ENCODE measurements at regions not wholly inside any gene's neighbourhood (a gene's known extent, or its start where the extent isn't known, plus 50 kb on each side); places are given as distances from the start of the nearest gene placed in this dataset.
A peak's percentile ranks its signal among the peaks of the same experiment; 100 is the strongest.

DNA sequence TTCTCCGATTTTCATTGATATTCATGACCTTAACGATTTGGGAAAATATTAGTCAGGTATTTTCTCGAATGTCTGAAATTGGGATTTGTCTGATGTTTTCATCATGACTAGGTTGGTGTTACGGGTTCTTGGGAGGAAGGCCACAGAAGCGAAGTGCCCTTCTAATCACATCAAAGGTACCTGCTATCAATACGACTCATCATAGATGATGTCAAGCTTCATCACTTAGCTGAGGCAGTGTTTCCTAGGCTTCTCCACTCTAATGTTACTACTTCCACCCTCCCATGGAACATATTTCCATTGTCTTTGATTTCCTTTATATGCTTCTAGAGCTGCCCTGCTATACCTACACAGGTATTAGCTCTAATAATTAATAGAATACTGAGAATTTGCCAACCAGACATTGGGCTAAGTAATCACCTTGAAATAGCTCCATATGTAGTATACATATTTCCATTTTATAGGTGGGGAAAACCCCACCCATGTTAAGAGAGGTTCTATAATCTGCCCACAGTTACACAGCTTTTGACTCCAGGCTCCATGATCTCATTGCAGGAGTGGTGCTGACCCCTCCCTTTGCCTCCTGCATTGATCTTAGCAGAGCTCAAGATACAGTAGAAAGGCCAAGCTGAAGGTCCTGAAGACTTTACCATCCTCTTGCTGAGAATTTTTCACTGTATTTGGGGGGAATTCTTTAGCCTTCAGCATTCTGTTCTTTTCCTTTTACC, 238.6 kb upstream of the ADAMTSL1 start:
- DNase-seq: no peak

GRCh38 chr9:18236336-18236735, 237.6 kb upstream of the ADAMTSL1 start:
- no peak for DNase-seq

DNA sequence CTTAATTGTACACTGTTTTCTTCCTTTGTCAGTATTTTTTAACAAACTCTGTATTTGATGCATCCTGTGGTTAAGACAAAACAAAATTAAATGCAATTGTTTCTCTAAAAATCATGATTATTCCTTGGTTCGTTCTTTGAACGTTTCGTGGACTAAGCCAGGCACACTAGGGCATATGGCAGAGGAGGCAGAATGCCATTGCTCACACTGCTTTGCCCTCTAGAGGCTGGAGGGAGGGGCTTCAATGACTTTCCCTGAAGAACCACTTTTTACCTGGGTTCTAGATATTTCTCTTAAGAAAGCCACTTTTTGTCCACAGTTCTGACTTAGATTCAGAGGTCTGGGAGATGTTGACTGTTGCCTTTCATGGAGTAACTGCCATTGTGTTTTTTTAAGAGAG, 236.2 kb upstream of the ADAMTSL1 start:
- no peak for DNase-seq

GRCh38 chr9:18238254-18238653, 235.7 kb upstream of the ADAMTSL1 start:
- no peak for DNase-seq

DNA sequence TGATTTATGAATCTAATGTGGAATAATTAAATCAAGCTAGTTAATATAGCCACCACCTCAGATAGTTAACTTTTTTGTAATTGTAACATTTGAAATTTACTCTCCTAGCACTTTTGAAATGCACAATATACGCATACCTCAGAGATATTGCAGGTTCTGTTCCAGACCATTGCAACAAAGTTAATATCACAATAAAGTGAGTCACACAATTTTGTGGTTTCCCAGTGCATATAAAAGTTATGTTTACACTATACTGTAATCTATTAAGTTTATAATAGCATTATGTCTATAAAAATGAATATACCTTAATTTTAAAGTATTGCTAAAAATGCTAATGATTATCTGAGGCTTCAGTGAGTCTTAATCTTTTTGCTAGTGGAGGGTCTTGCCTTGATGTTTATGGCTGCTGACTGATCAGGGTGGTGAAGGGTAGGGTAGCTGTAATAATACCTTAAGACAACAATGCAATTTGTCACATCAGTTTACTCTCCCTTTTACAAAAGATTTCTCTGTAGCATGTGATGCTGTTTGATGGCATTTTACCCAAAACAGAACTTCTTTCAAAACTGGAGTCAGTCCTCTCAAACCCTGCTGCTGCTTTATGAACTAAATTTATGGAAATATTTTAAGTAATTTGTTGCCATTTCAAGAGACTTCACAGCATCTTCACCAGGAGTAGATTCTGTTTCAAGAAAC, 235.1 kb upstream of the ADAMTSL1 start:
- DNase-seq: no peak

DNA sequence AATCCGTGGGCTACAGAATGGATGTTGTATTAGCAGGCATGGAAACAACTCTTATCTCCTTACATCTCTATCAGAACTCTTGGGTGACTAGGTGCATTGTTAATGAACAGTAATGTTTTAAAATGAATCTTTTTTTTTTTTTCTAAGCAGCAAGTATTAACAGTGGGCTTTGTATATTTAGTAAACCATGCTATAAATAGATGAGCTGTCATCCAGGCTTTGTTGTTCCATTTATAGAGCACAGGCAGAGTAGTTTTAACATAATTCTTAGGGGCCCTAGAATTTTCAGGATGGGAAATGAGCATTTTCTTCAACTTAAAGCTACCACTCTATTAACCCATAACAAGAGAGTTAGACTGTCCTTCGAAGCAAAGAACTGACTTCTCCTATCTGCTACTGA, 233.7 kb upstream of the ADAMTSL1 start:
- DNase-seq: no peak

DNA sequence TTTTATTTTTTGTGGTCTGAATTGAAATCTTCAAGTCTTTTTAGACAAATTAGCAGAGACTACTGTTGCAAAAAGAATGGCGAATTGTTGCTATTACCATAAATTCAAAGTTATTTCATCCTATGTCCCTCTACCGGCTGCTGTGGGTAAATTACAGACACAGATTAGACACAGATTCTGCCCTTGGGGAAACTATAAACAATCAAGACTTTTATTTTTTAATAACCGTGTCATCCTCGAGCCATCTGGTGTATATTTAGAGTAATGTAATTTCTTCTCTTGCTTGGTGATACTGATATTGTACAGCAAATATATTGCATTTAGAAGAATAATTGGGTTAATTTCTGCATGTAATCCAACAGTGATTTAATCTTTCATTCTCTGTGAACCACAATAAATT, 228.0 kb upstream of the ADAMTSL1 start:
- no peak for DNase-seq

GRCh38 chr9:18250053-18250452, 223.9 kb upstream of the ADAMTSL1 start:
- DNase-seq: no peak

- DNase-seq: no peak
These were observed 220.0 kb upstream of the ADAMTSL1 start for GRCh38 chr9:18253950-18254349.

DNA sequence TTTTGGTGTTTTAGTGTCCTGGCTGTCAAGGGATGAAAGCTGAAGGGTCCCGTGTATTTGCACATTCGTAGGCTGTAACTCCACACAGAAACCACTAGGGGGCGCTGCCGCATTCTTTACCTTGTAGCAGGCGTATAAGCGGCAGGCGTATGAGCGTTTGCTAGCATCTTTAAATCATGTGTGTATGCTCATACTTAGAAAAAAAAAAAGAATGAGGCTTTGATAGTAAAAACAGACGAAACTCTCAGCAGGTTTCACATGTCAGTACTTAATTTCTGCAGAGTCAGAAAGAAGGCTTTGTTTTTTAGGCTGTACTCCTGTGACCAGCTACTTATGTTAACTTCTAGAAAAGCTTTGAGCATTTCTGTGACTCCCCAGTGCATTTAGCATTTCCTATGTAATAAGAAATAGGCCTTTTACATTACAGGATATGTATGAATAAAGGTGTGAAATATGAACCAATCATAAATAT, 218.8 kb upstream of the ADAMTSL1 start:
- DNase-seq: peak; percentile 90

DNA sequence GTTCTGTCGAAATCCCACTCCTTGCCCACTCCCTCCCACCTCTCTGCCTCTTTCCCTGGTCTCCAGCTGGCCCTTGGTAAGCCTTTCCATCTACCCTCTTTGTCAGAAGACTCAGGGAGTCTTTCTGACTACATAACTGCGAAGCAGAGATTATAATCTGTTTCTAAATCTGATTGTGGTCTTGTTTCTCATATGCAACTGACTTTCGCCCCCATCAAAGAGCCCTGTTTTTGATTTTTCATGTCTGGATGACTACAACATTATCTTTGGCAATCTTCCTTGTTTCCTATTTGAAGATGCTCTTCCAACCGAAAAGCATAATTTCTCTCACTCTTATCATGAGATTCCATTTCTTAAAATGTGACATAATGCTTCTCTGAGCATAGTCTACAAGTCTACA, 218.2 kb upstream of the ADAMTSL1 start:
- DNase-seq: no peak

DNA sequence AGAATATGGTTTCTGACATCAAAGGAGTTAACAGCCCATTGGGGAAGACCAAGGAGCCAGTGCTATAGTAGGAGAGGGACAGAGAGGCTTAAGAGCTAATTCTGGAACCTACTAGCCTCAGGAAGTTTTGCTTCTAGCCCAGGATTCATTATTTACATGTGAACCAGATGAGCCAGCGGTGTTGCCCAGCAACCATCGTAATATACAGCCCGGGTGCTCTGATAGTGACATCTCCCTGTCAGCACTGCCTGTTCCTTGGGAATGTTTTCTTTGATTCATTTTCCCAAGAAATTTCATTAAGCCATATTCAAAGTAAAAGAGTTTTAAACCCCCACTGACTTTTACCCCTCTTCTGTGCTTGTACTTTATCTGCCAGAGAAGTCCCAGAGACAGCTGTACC, 217.4 kb upstream of the ADAMTSL1 start:
- no peak for DNase-seq

- DNase-seq: no peak
These were observed 213.4 kb upstream of the ADAMTSL1 start for GRCh38 chr9:18260521-18260920.

DNA sequence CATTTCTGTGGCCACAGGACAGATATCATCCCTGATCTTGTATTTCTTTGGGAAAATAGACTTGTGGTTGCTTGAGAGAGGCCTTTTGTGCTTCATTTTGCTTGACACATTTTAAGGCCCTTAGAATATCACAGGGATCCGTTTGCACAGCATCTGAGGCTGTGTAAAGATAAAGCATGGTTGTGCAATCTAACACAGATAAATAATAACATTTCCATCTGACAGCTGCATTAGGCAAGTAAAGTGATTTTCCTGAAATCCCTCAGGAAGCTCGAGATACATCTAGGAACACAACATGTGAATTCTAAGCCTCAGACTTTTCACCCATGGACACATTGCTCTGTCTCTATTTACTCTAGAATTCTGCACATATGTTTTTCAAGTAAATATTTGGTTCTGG, 212.8 kb upstream of the ADAMTSL1 start:
- DNase-seq: no peak

DNA sequence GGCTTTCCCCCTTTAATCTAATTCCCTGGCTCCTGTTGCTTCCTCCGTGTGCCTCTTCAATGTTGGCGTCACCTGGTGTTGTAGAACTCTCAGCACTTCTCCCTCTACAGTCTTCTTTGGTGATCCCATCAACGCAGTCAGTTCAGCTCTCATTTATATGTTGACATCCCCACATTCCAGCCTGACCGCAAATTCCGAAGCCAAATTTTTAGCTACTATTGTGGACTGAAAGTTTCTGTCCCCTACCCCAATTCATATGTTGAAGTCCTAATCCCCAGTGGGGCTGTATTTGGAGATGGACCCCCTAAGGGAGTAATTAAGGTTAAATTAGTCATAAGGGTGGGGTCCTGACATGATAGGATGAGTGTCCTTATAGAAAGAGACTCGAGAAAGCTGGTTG, 210.6 kb upstream of the ADAMTSL1 start:
- no peak for DNase-seq

GRCh38 chr9:18268381-18268780, 205.6 kb upstream of the ADAMTSL1 start:
- DNase-seq: no peak

GRCh38 chr9:18269561-18269960, 204.4 kb upstream of the ADAMTSL1 start:
- DNase-seq: no peak

DNA sequence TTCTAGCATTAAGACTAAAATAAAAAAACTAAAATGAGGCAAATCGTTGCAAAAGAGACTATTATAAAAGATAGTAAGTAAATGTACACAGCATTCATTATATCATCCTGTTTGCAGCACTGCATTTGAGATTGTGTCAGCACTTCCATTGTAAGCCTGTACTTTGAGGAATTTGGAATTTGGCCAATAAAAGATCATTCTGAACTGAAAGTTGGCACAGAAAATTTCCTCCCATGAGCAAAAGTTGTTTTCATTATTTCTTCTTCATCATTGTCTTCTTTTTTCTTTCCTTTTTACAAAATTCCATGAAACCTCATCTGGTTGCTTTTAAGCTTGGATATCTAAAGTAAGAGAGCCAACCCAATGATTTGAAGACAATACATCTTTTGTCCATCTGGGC, 199.3 kb upstream of the ADAMTSL1 start:
- DNase-seq: no peak

DNA sequence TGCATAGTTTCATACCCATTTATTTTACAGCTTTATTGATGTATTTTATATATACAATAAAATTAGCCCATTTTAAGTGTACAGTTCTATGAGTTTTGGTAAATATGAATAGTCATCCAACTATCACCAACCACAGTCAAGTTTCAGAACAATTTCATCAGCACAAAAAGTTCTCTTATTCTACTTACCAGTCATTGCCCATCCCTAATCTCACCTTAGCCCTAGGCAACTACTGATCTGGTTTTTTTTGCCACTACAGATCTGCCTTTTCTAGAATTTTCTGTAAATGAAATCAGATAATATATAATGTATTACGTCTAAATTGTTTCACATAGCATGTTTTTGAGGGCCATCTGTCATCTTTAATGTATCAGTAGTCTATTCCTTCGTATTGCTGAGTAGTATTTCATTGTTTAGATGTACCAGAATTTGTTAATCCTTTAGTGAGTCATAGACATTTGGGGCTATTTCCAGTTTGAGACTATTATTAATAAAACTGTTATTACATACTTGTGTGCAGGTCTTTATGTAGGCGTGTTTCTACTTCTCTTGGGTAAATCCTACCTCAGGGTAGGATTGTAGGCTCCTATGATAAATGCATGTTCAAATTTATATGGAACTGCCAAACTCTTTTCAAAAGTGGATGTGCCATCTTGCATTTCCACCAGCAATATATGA, 198.5 kb upstream of the ADAMTSL1 start:
- no peak for DNase-seq

- DNase-seq: no peak
These were observed 192.7 kb upstream of the ADAMTSL1 start for GRCh38 chr9:18281291-18281690.

- no peak for DNase-seq
These were observed 179.7 kb upstream of the ADAMTSL1 start for GRCh38 chr9:18294229-18294628.

DNA sequence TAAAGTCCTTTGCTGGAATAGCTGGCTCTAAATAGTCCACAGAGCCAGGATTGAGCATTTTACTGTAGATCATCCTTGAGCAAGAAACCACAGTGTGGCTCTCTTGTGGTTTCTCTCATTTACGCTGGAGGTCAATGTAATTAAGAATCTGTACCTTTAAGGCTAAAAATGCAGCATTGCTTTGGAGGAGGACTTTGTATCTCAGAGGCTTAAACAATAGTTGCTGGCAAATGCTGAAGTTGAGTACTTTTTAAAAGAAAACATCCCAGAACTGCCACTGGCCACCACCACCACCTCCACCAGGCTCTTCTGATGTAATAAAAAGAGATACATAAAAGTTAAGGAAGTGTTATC, 177.3 kb upstream of the ADAMTSL1 start:
- DNase-seq: no peak

DNA sequence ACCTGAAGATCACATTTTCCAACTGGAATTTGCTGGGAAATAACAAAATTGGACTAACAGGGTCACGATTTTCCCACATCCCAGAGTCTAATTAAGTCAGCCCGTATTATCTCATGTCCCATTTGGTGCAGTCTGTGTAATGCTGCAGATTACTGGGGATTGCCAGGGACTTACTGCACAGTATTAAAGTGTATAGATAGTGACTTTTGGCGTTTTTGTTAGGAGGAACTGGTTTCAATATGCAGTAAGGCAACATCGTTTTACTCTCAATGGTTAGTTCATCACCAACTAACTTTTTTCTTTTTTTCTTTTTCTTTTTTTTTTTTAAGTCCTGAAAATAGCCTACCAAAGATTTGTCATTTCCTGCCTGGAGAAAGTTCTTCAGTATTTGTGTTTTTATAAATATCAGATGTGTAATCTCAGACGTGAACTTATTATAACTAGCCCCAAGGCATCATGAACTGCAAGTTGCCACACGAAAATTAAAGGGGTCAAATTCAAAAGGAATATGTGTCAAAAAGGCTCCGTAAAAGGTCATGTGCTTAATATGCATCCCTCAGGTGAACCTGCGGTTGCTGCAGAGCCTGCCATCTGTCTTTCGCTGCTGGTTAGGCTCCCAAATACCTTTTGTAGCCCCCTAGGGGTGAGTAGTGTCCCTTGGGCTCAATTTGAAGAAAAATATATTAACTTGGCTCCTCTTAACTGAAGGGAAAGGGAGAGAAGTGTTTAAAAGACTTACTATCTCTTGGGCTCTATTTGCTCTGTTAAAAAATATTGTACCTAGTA, 176.7 kb upstream of the ADAMTSL1 start:
- no peak for DNase-seq

Measured in activated CD8-positive, alpha-beta memory T cell treated with anti-CD3 and anti-CD28 coated beads, Interleukin-2, amount 50 U/mL, for 48 hours (primary cell).